Brain microvascular endothelial cell (primary cell): ENCODE measurements at regions not wholly inside any gene's neighbourhood (a gene's known extent, or its start where the extent isn't known, plus 50 kb on each side); places are given as distances from the start of the nearest gene placed in this dataset.

Experiments used
- DNase-seq: peaks from one replicate; pipeline ENCODE4 v3.0.0-alpha.2; 2020
- H3K27ac ChIP-seq: fragments of 250-450 bp; sonication (Bioruptor Pico); 2 replicates; pipeline ENCODE4 v1.5.1; 2020; ENCODE audit warnings: mild to moderate bottlenecking, moderate library complexity
- H3K27me3 ChIP-seq: fragments of 250-450 bp; sonication (Bioruptor Pico); replicated peaks from 2 replicates; pipeline ENCODE4 v1.5.1; 2020; ENCODE audit warnings: mild to moderate bottlenecking
- H3K36me3 ChIP-seq: fragments of 250-450 bp; sonication (Bioruptor Pico); replicated peaks from 2 replicates; pipeline ENCODE4 v1.5.1; 2020; ENCODE audit warnings: mild to moderate bottlenecking
- H3K4me3 ChIP-seq: 2 replicates; pipeline ENCODE4 v1.5.1; 2011; ENCODE audit warnings: low read depth, mild to moderate bottlenecking, control low read depth, low read length, moderate library complexity
- in situ Hi-C: cut with HindIII; loops from 2 replicates; pipeline ENCODE4 v1.10.0; 2017; ENCODE audit warnings: low sequenced_read_pairs, low pct_ligation_motif_present
- TF ChIP-seq, protein P1 (sequence below): IDR thresholded peaks from 2 replicates; pipeline ENCODE4 v1.5.1; 2011; ENCODE audit warnings: low read depth, mild to moderate bottlenecking, moderate library complexity, low read length, control low read depth, inconsistent platforms; ENCODE audit errors: missing control alignments

DNA sequence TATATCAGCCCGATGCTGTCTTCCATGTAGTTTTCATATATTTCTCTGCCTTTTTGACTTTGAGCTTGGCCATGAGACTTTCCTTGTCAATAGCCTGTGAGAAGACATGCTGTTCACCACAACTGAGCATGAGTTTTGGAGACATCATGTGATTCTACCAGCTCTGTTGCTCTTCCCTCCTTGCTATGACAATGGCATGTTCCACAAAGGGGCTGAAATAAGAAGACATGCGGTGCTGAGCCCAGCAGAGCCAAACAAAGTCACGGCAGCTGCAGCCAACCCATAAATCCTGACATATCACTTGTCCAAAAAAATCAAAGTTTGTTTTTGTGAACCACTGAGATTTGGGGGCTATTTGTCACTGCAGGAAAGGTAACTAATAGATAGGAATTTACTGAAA is 343.4 kb upstream of the KITLG start:
- Histone ChIP-seq H3K4me3 (no peak overlapping the region), H3K27me3 (no peaks in the 10 kb centered on the region), H3K36me3 (no peaks in the 10 kb centered on the region), H3K27ac (no peak overlapping the region)
- DNase-seq, result no peak
- in situ Hi-C loops, result no loop called here
- TF ChIP-seq, protein P1, sequence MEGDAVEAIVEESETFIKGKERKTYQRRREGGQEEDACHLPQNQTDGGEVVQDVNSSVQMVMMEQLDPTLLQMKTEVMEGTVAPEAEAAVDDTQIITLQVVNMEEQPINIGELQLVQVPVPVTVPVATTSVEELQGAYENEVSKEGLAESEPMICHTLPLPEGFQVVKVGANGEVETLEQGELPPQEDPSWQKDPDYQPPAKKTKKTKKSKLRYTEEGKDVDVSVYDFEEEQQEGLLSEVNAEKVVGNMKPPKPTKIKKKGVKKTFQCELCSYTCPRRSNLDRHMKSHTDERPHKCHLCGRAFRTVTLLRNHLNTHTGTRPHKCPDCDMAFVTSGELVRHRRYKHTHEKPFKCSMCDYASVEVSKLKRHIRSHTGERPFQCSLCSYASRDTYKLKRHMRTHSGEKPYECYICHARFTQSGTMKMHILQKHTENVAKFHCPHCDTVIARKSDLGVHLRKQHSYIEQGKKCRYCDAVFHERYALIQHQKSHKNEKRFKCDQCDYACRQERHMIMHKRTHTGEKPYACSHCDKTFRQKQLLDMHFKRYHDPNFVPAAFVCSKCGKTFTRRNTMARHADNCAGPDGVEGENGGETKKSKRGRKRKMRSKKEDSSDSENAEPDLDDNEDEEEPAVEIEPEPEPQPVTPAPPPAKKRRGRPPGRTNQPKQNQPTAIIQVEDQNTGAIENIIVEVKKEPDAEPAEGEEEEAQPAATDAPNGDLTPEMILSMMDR, result no peak

DNA sequence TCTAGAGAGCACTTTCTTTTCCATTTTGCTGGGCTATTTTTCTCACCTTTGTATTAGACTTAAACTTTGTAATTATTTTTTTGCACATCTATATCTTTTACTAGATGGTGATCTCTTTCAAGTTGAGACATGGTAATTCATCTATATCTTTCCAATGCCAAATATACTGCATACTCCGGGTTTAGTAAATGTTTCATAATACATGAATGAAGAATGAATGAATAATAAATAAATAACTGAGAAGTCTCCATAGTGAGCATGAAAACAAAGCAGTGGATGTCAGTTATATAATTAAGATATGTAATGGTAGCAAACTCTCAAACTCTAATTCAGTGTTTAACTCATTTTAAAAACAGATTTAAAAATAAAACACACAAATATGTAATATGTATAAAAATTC is 342.5 kb upstream of the KITLG start:
- TF ChIP-seq, protein P1, result no peak
- Histone ChIP-seq H3K4me3 (no peak overlapping the region), H3K36me3 (no peaks in the 10 kb centered on the region), H3K27ac (no peak overlapping the region), H3K27me3 (no peaks in the 10 kb centered on the region)
- DNase-seq, result no peak
- in situ Hi-C loops, result no loop called here

GRCh38 chr12:88921890-88922532 is 341.7 kb upstream of the KITLG start:
- H3K36me3 ChIP-seq, result no peaks in the 10 kb centered on the region
- DNase-seq, result no peak
- no peak overlapping the region for H3K4me3 ChIP-seq
- no peak overlapping the region for H3K27ac ChIP-seq
- H3K27me3 ChIP-seq, result no peaks in the 10 kb centered on the region
- TF ChIP-seq, protein P1, result no peak
- in situ Hi-C loops, result no loop called here

- in situ Hi-C loops, result no loop called here
Observed at GRCh38 chr12:88921434-88921833, 341.2 kb upstream of the KITLG start.

GRCh38 chr12:88918161-88918560 is 337.9 kb upstream of the KITLG start:
- no peak overlapping the region for H3K27ac ChIP-seq
- H3K4me3 ChIP-seq, result no peak overlapping the region
- H3K36me3 ChIP-seq, result no peaks in the 10 kb centered on the region
- H3K27me3 ChIP-seq, result no peaks in the 10 kb centered on the region
- TF ChIP-seq, protein P1, result no peak
- in situ Hi-C loops, result no loop called here
- no peak for DNase-seq

More at GRCh38 chr12:88921434-88921833, 341.2 kb upstream of the KITLG start:
- Histone ChIP-seq H3K27me3 (no peaks in the 10 kb centered on the region), H3K36me3 (no peaks in the 10 kb centered on the region), H3K27ac (no peak overlapping the region), H3K4me3 (no peak overlapping the region)
- DNase-seq, result no peak
- TF ChIP-seq, protein P1, result no peak

DNA sequence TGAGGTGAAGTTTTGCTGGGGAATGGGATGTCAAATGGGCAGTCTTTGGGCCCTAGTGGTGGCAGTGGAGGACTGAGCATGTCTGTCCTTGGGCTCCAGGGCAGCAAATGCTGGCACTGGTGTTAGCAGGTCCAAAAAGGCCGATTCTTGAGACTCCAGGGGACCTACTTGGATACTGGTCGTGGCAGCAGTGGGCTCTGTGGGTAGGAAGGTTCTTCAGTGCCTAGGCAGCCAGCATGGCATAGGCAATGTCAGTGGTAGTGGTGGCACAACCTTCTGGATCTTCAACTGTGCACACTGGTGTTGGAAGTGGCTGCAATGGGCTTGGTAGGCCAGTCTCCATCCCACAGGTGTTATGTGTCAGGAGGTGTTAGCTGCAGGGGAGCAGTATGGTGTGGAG is 334.7 kb upstream of the KITLG start:
- H3K27me3 ChIP-seq, result no peaks in the 10 kb centered on the region
- in situ Hi-C loops, result no loop called here
- no peak for DNase-seq
- TF ChIP-seq, protein P1, result no peak
- no peak overlapping the region for H3K4me3 ChIP-seq
- no peaks in the 10 kb centered on the region for H3K36me3 ChIP-seq
- H3K27ac ChIP-seq, result no peak overlapping the region
